Right cardiac atrium (tissue), 5 donors: ENCODE measurements at regions not wholly inside any gene's neighbourhood (a gene's known extent, or its start where the extent isn't known, plus 50 kb on each side); places are given as distances from the start of the nearest gene placed in this dataset.

Experiments
- ATAC-seq, 2 donors: fragments of 200-7000 bp; cut with Tn5 transposase; one replicate each; pipeline versions ENCODE4 v1.8.0 to v1.9.1; 2020; ENCODE audit warnings: moderate library complexity in 2 of 2, mild to moderate bottlenecking in 1 of 2
- DNase-seq, 3 donors: peaks; one replicate each; pipeline ENCODE4 v3.0.0-alpha.2; 2020
- H3K27ac ChIP-seq: one replicate; pipeline ENCODE4 v1.5.1; 2013; ENCODE audit warnings: mild to moderate bottlenecking, low read length, control low read depth, moderate library complexity
- H3K27me3 ChIP-seq: one replicate; pipeline ENCODE4 v1.6.1; 2013; ENCODE audit not compliant: control insufficient read depth, insufficient read depth
- H3K4me1 ChIP-seq: one replicate; pipeline ENCODE4 v1.6.1; 2013; ENCODE audit warnings: low read length; ENCODE audit not compliant: control insufficient read depth, insufficient read depth
- H3K4me3 ChIP-seq: one replicate; pipeline ENCODE4 v1.5.1; 2013; ENCODE audit warnings: low read length, control low read depth
- H3K9me3 ChIP-seq: one replicate; pipeline ENCODE4 v1.6.1; 2013; ENCODE audit warnings: low read length; ENCODE audit not compliant: control insufficient read depth
- WGBS: extraction: QIAGEN DNeasy Blood & Tissue Kit; methylation state at CpG from one replicate; pipeline ENCODE4 v1.1.7; 2013; 5-methylcytosine and 5-hydroxymethylcytosine counted together
- intact Hi-C, 4 donors: fragments of 100-400 bp; cut with DNase I; formaldehyde crosslinking; loops; one replicate each; pipeline versions ENCODE4 v1.11.0 to v1.14.0; 2022 to 2023
- donor health status: healthy with polysubstance abuse.
- donor health status: DM: no; HTN: yes; CAD: no.
- donor health status: DM: no; HTN: no; CAD: no.
- donor health status: DM: no; HTN: yes; CAD: no; lungs with severe emphysema.
- donor health status: DM: yes; HTN: yes; CAD: no.

DNA sequence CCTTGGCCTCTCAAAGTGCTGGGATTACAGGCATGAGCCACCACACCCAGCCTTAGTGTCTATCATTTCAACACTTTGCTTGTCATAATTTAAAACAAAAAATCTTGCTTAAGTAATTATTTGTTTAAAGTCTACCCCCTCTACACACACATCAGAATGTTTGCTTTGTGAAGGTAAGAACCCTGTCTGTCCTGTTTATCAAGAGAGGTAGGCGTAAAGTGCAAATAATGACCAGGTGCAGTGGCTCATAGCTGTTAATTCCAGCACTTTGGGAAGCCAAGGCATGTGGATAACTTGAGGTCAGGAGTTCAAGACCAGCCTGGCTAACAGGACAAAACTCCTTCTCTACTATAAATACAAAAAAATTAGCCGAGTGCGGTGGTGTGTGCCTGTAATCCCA is 326.7 kb upstream of the CLNK start:
- DNase-seq (no peak), ATAC-seq (no peak)
- Histone ChIP-seq H3K27me3 (no peaks in the 10 kb centered on the region), H3K9me3 (peaks cover 2% of the 10 kb centered on the region), H3K4me1 (no peaks in the 10 kb centered on the region), H3K27ac (no peak overlapping the region), H3K4me3 (no peak overlapping the region)
- WGBS = 87% methylated on average over 3 of the region's 3 CpGs
- intact Hi-C loops = no loop called here

DNA sequence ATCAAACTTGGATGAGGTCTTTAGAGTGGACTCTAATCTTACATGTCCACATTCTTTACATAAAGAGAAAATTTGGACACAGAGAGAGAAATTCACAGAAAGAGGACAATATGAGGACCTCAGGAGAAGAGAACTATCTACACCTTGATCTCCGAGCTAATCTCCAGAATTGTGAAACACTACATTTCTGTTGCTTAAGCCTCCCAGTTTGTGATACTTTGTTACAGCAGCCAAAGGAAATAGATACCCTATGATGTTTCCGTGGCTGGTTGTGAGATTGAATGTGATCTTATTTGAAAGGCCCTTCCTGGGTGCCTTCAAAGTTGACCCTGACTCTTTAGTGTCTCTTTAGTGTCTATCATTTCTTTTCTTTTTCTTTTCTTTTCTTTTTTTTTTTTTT is 326.1 kb upstream of the CLNK start:
- Histone ChIP-seq H3K27me3 (no peaks in the 10 kb centered on the region), H3K9me3 (peaks cover 2% of the 10 kb centered on the region), H3K4me1 (no peaks in the 10 kb centered on the region), H3K27ac (no peak overlapping the region), H3K4me3 (no peak overlapping the region)
- WGBS = 86% methylated on average over 2 of the region's 2 CpGs
- DNase-seq (no peak), ATAC-seq (no peak)
- intact Hi-C loops = no loop called here

DNA sequence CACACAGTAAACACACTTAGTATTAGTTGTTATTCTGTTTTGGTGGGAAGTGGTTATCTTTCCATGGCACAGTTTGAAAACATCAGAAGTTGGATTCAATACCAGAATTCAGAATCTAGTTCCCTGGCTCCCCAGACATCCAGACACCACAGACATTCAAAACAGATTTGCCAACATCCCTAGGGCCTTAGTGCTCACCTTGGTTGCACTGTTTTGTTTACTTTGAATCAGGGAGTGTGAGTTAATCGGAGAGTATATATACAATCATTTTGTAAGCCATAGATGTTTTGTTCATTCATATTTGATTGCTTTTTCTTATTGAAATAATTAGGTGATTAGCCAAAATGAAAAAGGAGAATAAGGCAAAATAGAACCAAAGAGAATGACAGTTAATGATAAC is 324.7 kb upstream of the CLNK start:
- intact Hi-C loops = no loop called here
- ATAC-seq (no peak), DNase-seq (no peak)
- Histone ChIP-seq H3K27ac (no peak overlapping the region), H3K4me1 (no peaks in the 10 kb centered on the region), H3K27me3 (no peaks in the 10 kb centered on the region), H3K4me3 (no peak overlapping the region), H3K9me3 (peaks cover 2% of the 10 kb centered on the region)
- 89% methylated on average over 1 of the region's 1 CpG for WGBS

DNA sequence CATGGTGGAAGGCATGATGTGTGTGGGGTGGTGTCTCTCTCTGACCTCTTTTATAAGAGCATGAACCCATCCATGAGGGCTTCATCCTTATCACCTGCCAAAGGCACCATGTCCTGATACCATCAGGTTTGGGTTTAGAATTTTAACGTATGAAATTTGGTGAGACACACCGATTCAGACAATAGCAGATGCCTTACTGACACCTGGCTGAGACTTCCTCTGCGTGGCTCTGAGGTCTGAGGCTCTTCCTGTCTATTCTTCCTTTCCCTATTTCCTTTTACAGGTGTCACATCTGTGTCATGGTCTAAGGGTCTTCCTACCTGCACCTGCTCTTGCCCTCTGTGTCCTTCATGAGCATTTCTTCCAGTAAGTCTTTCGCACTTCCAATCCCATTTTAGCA is 320.7 kb upstream of the CLNK start:
- ATAC-seq (no peak), DNase-seq (no peak)
- Histone ChIP-seq H3K27ac (no peak overlapping the region), H3K9me3 (peaks cover 2% of the 10 kb centered on the region), H3K4me1 (no peaks in the 10 kb centered on the region), H3K27me3 (no peaks in the 10 kb centered on the region), H3K4me3 (no peak overlapping the region)
- WGBS = 77% methylated on average over 4 of the region's 4 CpGs
- intact Hi-C loops = no loop called here

DNA sequence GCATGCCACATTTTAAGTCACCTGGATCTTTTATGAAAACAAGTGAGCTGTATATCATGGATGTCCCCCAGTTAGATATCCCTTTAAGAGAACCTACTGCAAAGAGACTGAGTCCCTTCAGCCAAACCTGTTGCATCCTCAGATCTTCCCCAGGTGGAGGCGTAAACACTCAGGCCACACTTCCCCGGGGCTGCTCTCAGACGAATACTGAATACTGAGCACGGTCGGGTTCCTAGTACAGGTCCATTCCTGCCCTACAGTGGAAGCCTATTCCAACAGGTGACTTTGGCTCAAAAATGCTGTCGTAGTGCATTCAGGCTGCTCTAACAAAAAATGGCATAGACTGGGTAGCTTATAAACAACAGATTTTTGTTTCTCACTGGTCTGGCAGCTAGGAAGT is 320.2 kb upstream of the CLNK start:
- 87% methylated on average over 6 of the region's 6 CpGs for WGBS
- intact Hi-C loops = no loop called here

DNA sequence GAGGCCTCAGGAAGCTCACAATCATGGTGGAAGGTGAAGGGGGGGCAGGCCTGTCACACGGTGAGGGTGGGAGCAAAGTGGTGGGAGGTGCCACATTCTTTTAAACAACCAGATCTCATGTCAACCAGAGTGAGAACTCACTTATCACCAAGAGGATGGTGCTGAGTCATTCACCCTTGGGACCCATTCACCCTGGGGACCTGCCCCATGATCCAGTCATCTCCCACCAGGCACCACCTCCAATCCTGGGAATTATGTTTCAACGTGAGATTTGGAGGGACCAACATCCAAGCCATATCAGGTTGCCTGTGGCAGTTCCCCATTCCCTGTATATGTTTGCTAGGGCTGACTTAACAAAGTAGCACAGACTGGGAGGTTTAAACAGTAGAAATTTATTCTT is 318.4 kb upstream of the CLNK start:
- Histone ChIP-seq H3K9me3 (no peaks in the 10 kb centered on the region), H3K27ac (no peak overlapping the region), H3K4me3 (no peak overlapping the region), H3K4me1 (no peaks in the 10 kb centered on the region), H3K27me3 (no peaks in the 10 kb centered on the region)
- intact Hi-C loops = no loop called here
- ATAC-seq (no peak), DNase-seq (no peak)
- WGBS = 79% methylated on average over 2 of the region's 2 CpGs

More for the DNA sequence above, 320.2 kb upstream of the CLNK start:
- Histone ChIP-seq H3K4me3 (no peak overlapping the region), H3K4me1 (no peaks in the 10 kb centered on the region), H3K27me3 (no peaks in the 10 kb centered on the region), H3K9me3 (peaks cover 2% of the 10 kb centered on the region), H3K27ac (no peak overlapping the region)
- DNase-seq (no peak), ATAC-seq (no peak)

DNA sequence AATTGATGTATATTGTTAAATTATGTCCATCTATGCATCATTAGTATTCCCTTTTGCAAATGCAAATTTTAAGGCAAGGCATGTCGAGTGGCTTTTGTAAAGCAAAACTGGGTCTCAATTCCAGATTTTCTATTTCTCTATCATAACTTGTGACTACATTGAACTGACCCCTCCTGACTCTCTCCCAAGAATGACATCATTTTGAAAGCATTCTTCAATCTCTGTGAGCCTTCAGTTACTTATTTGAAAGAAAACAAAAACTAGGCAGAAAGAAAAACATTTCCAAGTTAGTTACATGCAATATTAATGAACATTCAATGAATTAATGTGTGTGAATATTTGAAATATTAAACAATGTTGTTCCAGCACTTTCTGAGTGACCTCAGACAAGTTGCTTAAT is 314.3 kb upstream of the CLNK start:
- no peak for ATAC-seq
- Histone ChIP-seq H3K27me3 (no peaks in the 10 kb centered on the region), H3K27ac (no peak overlapping the region), H3K9me3 (no peaks in the 10 kb centered on the region), H3K4me3 (no peak overlapping the region), H3K4me1 (no peaks in the 10 kb centered on the region)
- DNase-seq = no peak
- intact Hi-C loops = no loop called here
- WGBS = 45% methylated on average over 1 of the region's 1 CpG

DNA sequence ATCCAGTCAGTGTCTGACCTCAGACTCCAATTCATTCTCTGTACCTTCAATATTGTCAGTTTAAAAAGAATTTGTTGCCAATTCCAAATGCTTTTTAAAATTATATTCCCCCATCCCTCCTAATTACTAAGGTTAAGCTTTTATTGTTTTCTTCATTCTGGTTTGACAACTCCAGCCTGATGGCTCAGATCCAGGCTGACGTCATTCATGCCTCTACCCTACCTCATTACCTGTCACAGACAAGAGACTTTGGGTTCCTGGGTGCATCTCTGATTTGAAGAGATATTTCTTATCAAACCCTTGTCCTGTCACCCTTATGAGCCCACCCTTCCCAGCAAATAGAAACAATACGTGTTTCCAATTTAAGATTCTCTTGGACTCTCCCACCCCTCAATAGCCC is 300.2 kb upstream of the CLNK start:
- intact Hi-C loops = no loop called here
- no peak overlapping the region for H3K27ac ChIP-seq
- H3K4me1 ChIP-seq = no peaks in the 10 kb centered on the region
- DNase-seq (no peak), ATAC-seq (no peak)
- no peaks in the 10 kb centered on the region for H3K27me3 ChIP-seq
- H3K4me3 ChIP-seq = no peak overlapping the region
- 76% methylated on average over 2 of the region's 2 CpGs for WGBS
- H3K9me3 ChIP-seq = no peaks in the 10 kb centered on the region

DNA sequence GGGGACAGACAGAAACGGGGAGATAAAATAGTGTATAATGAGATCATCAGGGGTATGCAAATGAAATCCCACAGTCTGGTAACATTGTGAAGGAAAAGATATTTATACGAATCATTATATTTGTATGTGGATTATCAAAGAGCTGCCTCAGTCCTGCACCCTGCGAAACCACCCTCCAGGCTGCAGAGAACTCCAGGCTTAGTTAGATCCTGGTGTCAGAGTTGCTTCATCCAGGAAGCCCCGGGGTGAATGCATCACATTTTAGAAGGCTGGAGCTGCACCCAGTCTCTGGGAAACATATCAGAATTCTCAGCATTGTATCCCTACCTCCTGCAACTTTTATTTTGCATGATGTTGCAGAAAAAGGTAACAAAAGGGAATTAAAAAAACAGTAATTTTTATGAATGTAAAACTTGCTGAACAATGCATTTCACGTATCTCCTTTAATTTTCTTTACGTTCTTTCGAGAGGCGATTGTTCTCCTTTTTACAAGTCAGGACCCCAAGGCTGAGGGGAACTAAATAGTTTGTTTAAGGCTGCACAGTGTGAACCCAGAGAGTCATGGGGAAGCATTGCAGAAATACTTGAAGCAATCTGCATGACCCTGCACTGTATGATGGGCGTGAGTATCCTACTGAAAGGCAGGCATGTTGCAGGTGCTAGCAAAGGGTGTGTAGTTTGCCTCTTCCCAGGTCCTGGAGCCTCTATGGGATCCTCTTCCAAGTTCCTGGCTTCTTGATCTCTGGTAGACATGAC is 299.5 kb upstream of the CLNK start:
- DNase-seq (no peak), ATAC-seq (no peak)
- Histone ChIP-seq H3K27ac (no peak overlapping the region), H3K9me3 (no peaks in the 10 kb centered on the region), H3K4me3 (no peak overlapping the region), H3K4me1 (no peaks in the 10 kb centered on the region), H3K27me3 (no peaks in the 10 kb centered on the region)
- intact Hi-C loops = no loop called here
- 80% methylated on average over 9 of the region's 9 CpGs for WGBS

DNA sequence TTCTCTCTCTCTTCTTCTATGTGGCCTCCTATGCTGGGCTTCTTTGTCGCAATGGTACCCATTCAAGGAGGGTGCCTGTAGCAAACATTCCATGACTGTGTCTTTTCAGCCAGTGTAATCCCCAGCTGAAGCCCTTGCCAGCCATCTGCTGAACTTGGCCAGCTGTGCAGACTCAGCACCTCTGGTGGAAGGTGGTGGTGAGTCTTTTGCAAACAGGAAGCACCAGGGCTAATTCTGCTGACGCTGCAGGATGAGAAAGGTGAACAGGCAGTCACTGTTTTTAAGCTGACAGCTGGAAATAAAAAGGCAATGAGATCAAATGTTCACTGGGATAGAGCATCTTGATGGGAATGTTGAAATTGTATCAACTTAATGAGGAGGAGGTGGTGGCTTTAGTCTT is 298.7 kb upstream of the CLNK start:
- 51% methylated on average over 2 of the region's 2 CpGs for WGBS
- H3K27me3 ChIP-seq = no peaks in the 10 kb centered on the region

DNA sequence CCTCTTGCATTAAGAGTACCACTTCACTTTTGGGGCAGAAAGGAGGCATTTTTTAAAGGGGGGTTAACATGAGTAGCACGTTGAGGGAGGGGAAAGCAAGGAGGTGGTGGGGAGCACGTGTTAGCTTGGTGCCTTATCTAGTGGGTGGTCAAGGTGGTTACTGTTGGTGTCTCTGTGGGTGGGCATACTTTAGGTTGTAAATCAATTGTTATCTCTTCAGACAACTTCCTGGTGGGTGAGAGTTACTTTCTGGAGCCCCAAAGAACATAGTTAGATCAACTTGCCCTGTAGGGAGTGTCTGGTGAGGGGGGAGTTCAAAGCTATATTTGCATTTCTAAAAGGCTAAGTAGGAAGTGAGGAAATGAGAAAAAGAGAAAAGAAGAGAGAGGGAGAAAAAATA is 297.7 kb upstream of the CLNK start:
- H3K9me3 ChIP-seq = no peaks in the 10 kb centered on the region
- H3K4me3 ChIP-seq = no peak overlapping the region
- no peak for ATAC-seq
- no peaks in the 10 kb centered on the region for H3K27me3 ChIP-seq
- H3K4me1 ChIP-seq = no peaks in the 10 kb centered on the region
- WGBS = 13% methylated on average over 2 of the region's 2 CpGs
- DNase-seq = no peak
- no peak overlapping the region for H3K27ac ChIP-seq
- intact Hi-C loops = no loop called here

More for the DNA sequence above, 298.7 kb upstream of the CLNK start:
- H3K9me3 ChIP-seq = no peaks in the 10 kb centered on the region
- no peak overlapping the region for H3K4me3 ChIP-seq
- no peaks in the 10 kb centered on the region for H3K4me1 ChIP-seq
- DNase-seq (no peak), ATAC-seq (no peak)
- no peak overlapping the region for H3K27ac ChIP-seq
- intact Hi-C loops = no loop called here

DNA sequence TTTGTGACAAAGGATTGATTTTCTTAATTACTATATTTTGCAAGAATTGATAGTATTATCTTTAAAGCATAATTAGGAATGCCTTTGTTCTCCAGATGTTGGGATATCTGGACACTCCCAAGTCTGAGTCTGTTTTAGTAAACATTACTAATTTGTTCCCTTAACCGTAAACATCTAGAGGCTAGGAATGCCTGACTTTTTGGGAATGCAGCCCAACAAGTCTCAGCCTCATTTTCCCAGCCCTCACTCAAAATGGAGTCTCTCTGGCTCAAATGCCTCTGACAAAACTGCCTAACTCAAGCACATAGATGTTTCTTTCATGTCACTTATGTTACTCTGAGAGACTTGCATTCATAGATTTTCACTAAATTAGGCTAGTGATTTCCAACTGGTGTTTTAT is 297.0 kb upstream of the CLNK start:
- WGBS = 56% methylated on average over 1 of the region's 1 CpG

More for the DNA sequence above, 297.0 kb upstream of the CLNK start:
- H3K4me3 ChIP-seq = no peak overlapping the region
- H3K27me3 ChIP-seq = no peaks in the 10 kb centered on the region
- no peaks in the 10 kb centered on the region for H3K9me3 ChIP-seq
- DNase-seq = no peak
- H3K4me1 ChIP-seq = no peaks in the 10 kb centered on the region
- intact Hi-C loops = no loop called here
- no peak for ATAC-seq
- H3K27ac ChIP-seq = no peak overlapping the region
